HCT116 (cell line): ENCODE measurements at regions not wholly inside any gene's neighbourhood (a gene's known extent, or its start where the extent isn't known, plus 50 kb on each side); places are given as distances from the start of the nearest gene placed in this dataset.

Experiments used
- ATAC-seq: fragments of 200-7000 bp; cut with Tn5 transposase; 2 replicates; pipeline ENCODE4 v1.9.1; 2020; ENCODE audit warnings: mild to moderate bottlenecking, moderate library complexity
- BruUV-seq: library from RNA; stranded (reverse); fragments of 400-500 nt; replicated peaks from 2 replicates; lab custom pipeline; 2021; lab: Mats Ljungman, UMichigan
- CTCF ChIA-PET: fragments of 300-600 bp; sonication (Branson Sonifier 250); formaldehyde crosslinking; loops from one replicate; lab custom pipeline; 2021; ENCODE audit warnings: antibody characterized with exemption; lab: Charles Lee
- POLR2A ChIA-PET: fragments of 300-600, 350-600 bp; sonication (Branson Sonifier 250); formaldehyde crosslinking; loops from one replicate; lab custom pipeline; 2021; ENCODE audit warnings: antibody characterized with exemption; lab: Charles Lee
- RAD21 ChIA-PET, 2 experiments: fragments of 300-600 bp; sonication (Branson Sonifier 250); formaldehyde crosslinking; loops; one replicate each; lab custom pipeline; 2023; ENCODE audit warnings: low total read pairs in 2 of 2; ENCODE audit not compliant: uncharacterized antibody in 2 of 2, unreplicated experiment in 2 of 2, low non-redundant PET in 1 of 2; lab: Charles Lee
- DNase-seq: peaks from one replicate; pipeline ENCODE4 v3.0.0-alpha.2; 2010; ENCODE audit warnings: low read depth, low spot score
- H2AFZ ChIP-seq: fragments of 200-600 bp; shearing (Covaris generic), sonication (generic); 2 replicates; pipeline ENCODE4 v1.6.1; 2017; ENCODE audit warnings: low read depth, mixed run types, mixed read lengths, antibody characterized with exemption, low read length; ENCODE audit not compliant: poor library complexity, severe bottlenecking
- H3K27ac ChIP-seq: 2 replicates; pipeline ENCODE4 v1.5.1; 2012; ENCODE audit warnings: low read depth, low read length
- H3K27me3 ChIP-seq: fragments of 200-600 bp; sonication (generic); 2 replicates; pipeline ENCODE4 v1.6.1; 2016; ENCODE audit warnings: mixed run types, low read length, mixed read lengths; ENCODE audit not compliant: insufficient read depth
- H3K36me3 ChIP-seq, 2 experiments: fragments of 200-500 bp in 1 of 2; fragments of 200-600 bp in 1 of 2; sonication (Bioruptor generic) in 1 of 2; sonication (generic) in 1 of 2; 2 replicates each; pipeline versions ENCODE4 v1.5.1 to v1.6.1; 2014 to 2016; ENCODE audit warnings: low read length in 2 of 2, inconsistent platforms in 1 of 2, mixed read lengths in 1 of 2, mixed run types in 1 of 2; ENCODE audit not compliant: insufficient read depth in 2 of 2, control insufficient read depth in 1 of 2
- H3K4me1 ChIP-seq, 2 experiments: fragments of 200-600 bp in 1 of 2; sonication (generic) in 1 of 2; 2 replicates each; pipeline versions ENCODE4 v1.5.1 to v1.6.1; 2012 to 2017; ENCODE audit warnings: low read length in 2 of 2, inconsistent platforms in 1 of 2, mild to moderate bottlenecking in 1 of 2, mixed read lengths in 1 of 2, mixed run types in 1 of 2, moderate library complexity in 1 of 2; ENCODE audit not compliant: insufficient read depth in 2 of 2, control insufficient read depth in 1 of 2
- H3K4me2 ChIP-seq: fragments of 200-600 bp; sonication (generic); 2 replicates; pipeline ENCODE4 v1.6.1; 2017; ENCODE audit warnings: mixed run types, low read length, mixed read lengths
- H3K4me3 ChIP-seq, 2 experiments: fragments of 200-600 bp in 1 of 2; sonication (generic) in 1 of 2; replicated peaks in 1 of 2; 2 replicates each; pipeline ENCODE4 v1.5.1; 2011 to 2016; ENCODE audit warnings: low read length in 2 of 2, control low read depth in 1 of 2, low read depth in 1 of 2, mild to moderate bottlenecking in 1 of 2, mixed read lengths in 1 of 2, mixed run types in 1 of 2
- H3K79me2 ChIP-seq: fragments of 200-600 bp; sonication (generic); 2 replicates; pipeline ENCODE4 v1.6.1; 2017; ENCODE audit warnings: mild to moderate bottlenecking, mixed run types, low read length, moderate library complexity, mixed read lengths; ENCODE audit not compliant: insufficient read depth
- H3K9ac ChIP-seq: fragments of 200-600 bp; sonication (generic); 2 replicates; pipeline ENCODE4 v1.6.1; 2016; ENCODE audit warnings: low read length, mixed read lengths
- H3K9me2 ChIP-seq: fragments of 200-600 bp; sonication (generic), shearing (Covaris generic); 2 replicates; pipeline ENCODE4 v1.6.1; 2017; ENCODE audit warnings: mixed run types, mild to moderate bottlenecking, moderate library complexity; ENCODE audit not compliant: insufficient read depth
- H3K9me3 ChIP-seq, 2 experiments: fragments of 200-500 bp in 1 of 2; fragments of 200-600 bp in 1 of 2; sonication (Bioruptor generic) in 1 of 2; sonication (generic) in 1 of 2; 2 replicates each; pipeline ENCODE4 v1.6.1; 2014 to 2017; ENCODE audit warnings: low read length in 2 of 2, mixed read lengths in 2 of 2, inconsistent platforms in 1 of 2, low read depth in 1 of 2, mild to moderate bottlenecking in 1 of 2, mixed run types in 1 of 2, moderate library complexity in 1 of 2; ENCODE audit not compliant: control insufficient read depth in 1 of 2, insufficient read depth in 1 of 2
- H4K20me1 ChIP-seq: fragments of 200-600 bp; sonication (generic), shearing (Covaris generic); 2 replicates; pipeline ENCODE4 v1.6.1; 2017; ENCODE audit warnings: mixed run types, mild to moderate bottlenecking, moderate library complexity; ENCODE audit not compliant: insufficient read depth
- ATF3 ChIP-seq: IDR thresholded peaks from 2 replicates; pipeline ENCODE4 v1.6.1; 2012
- CBX3 ChIP-seq: IDR thresholded peaks from 2 replicates; pipeline ENCODE4 v1.6.1; 2012; ENCODE audit warnings: low read depth
- CEBPB ChIP-seq: IDR thresholded peaks from 2 replicates; pipeline ENCODE4 v1.6.1; 2012; ENCODE audit warnings: low read depth
- CTCF ChIP-seq, 3 experiments: fragments of 200-600 bp in 1 of 3; sonication (generic) in 1 of 3; IDR thresholded peaks in 2 of 3; conservative IDR thresholded peaks in 1 of 3; 2 replicates each; pipeline ENCODE4 v1.5.1; 2012 to 2017; ENCODE audit warnings: low read depth in 2 of 3, low read length in 2 of 3, antibody characterized with exemption in 1 of 3, borderline replicate concordance in 1 of 3, control low read depth in 1 of 3, mild to moderate bottlenecking in 1 of 3, mixed read lengths in 1 of 3, mixed run types in 1 of 3, moderate library complexity in 1 of 3; ENCODE audit not compliant: insufficient read depth in 1 of 3
- ELF1 ChIP-seq: IDR thresholded peaks from 2 replicates; pipeline ENCODE4 v1.6.1; 2012; ENCODE audit warnings: low read depth, borderline replicate concordance
- EZH2 ChIP-seq: fragments of 200-600 bp; sonication (generic); IDR thresholded peaks from 2 replicates; pipeline ENCODE4 v1.6.1; 2017; ENCODE audit warnings: antibody characterized with exemption, mixed run types
- EZH2phosphoT487 ChIP-seq: fragments of 200-600 bp; IDR thresholded peaks from 2 replicates; pipeline ENCODE4 v1.6.1; 2018; ENCODE audit warnings: antibody characterized with exemption, borderline replicate concordance
- FOSL1 ChIP-seq: IDR thresholded peaks from 2 replicates; pipeline ENCODE4 v1.6.1; 2012; ENCODE audit warnings: low read depth
- JUND ChIP-seq: IDR thresholded peaks from 2 replicates; pipeline ENCODE4 v1.6.1; 2012
- POLR2A ChIP-seq: IDR thresholded peaks from 2 replicates; pipeline ENCODE4 v1.7.0; 2011; ENCODE audit warnings: borderline replicate concordance; ENCODE audit not compliant: insufficient read depth, insufficient read length; ENCODE audit errors: extremely low read depth
- POLR2AphosphoS5 ChIP-seq: IDR thresholded peaks from 2 replicates; pipeline ENCODE4 v1.6.1; 2011; ENCODE audit warnings: mild to moderate bottlenecking, low read depth, low read length, moderate library complexity
- RAD21 ChIP-seq: IDR thresholded peaks from 2 replicates; pipeline ENCODE4 v1.6.1; 2012; ENCODE audit warnings: low read depth, mild to moderate bottlenecking
- REST ChIP-seq: IDR thresholded peaks from 2 replicates; pipeline ENCODE4 v1.6.1; 2012; ENCODE audit warnings: low read depth
- SIN3A ChIP-seq: IDR thresholded peaks from 2 replicates; pipeline ENCODE4 v1.6.1; 2012; ENCODE audit warnings: low read depth
- SP1 ChIP-seq: IDR thresholded peaks from 2 replicates; pipeline ENCODE4 v1.6.1; 2012; ENCODE audit warnings: low read depth
- TCF7L2 ChIP-seq: IDR thresholded peaks from 2 replicates; pipeline ENCODE4 v1.7.0; 2011; ENCODE audit warnings: borderline replicate concordance, inconsistent platforms; ENCODE audit not compliant: insufficient read depth, insufficient read length; ENCODE audit errors: extremely low read depth
- YY1 ChIP-seq: IDR thresholded peaks from 2 replicates; pipeline ENCODE4 v1.6.1; 2011; ENCODE audit warnings: low read length, low read depth, moderate library complexity, mild to moderate bottlenecking; ENCODE audit not compliant: insufficient replicate concordance; ENCODE audit errors: extremely low read depth
- ZBTB33 ChIP-seq: IDR thresholded peaks from 2 replicates; pipeline ENCODE4 v1.6.1; 2011; ENCODE audit warnings: mild to moderate bottlenecking, low read length, moderate library complexity; ENCODE audit not compliant: insufficient replicate concordance; ENCODE audit errors: extremely low read depth
- ZFX ChIP-seq: fragments of 450-650 bp; IDR thresholded peaks from 2 replicates; pipeline ENCODE4 v1.6.1; 2017
- ZNF274 ChIP-seq: fragments of 200-500 bp; sonication (Bioruptor generic); IDR thresholded peaks from 2 replicates; pipeline ENCODE4 v1.6.1; 2014; ENCODE audit warnings: mild to moderate bottlenecking, low read depth, low read length, inconsistent platforms
- intact Hi-C: fragments of 100-400 bp; cut with micrococcal nuclease; formaldehyde crosslinking; loops from 2 replicates; pipeline ENCODE4 v1.10.0; 2022

GRCh38 chr2:169415233-169415748, 53.0 kb upstream of the LRP2 start:
- TF ChIP-seq POLR2A (no peak), EZH2 (no peak), SP1 (no peak), CBX3 (no peak), RAD21 (no peak), CEBPB (no peak), EZH2phosphoT487 (no peak), REST (no peak), YY1 (no peak), FOSL1 (no peak), ELF1 (no peak), ATF3 (no peak), POLR2AphosphoS5 (no peak), SIN3A (no peak), ZFX (no peak), ZBTB33 (no peak), TCF7L2 (no peak), JUND (no peak), ZNF274 (no peak), CTCF (IDR thresholded peaks at IDR 0.05 in 2 of 3, conservative IDR thresholded peaks at IDR 0.05 in 1 of 3; ENCODE audit: borderline replicate concordance in 1 of 3, insufficient read depth in 1 of 3, low read depth in 2 of 3, low read length in 2 of 3) (no peak)
- RAD21 ChIA-PET, result no interaction called here

More at GRCh38 chr2:169415233-169415748, 53.0 kb upstream of the LRP2 start:
- H3K27me3 ChIP-seq, result peaks cover 22% of the 10 kb centered on the region
- ATAC-seq, result no peak
- H3K9me2 ChIP-seq, result no peaks in the 10 kb centered on the region
- no peak overlapping the region for H3K27ac ChIP-seq
- no peaks in the 10 kb centered on the region for H3K4me1 ChIP-seq
- ChIA-PET POLR2A (no interaction called here), CTCF (interaction anchor here (0.6 kb wide), 1 partner anchor 141 kb away, joined by 3 read pairs; no protein-coding TSS in a partner anchor)
- H3K9me3 ChIP-seq, result no peaks in the 10 kb centered on the region
- H3K4me2 ChIP-seq, result no peak overlapping the region
- H3K36me3 ChIP-seq, result no peaks in the 10 kb centered on the region
- no TSS peak for BruUV-seq
- H3K4me3 ChIP-seq, result no peak overlapping the region
- DNase-seq, result no peak
- H4K20me1 ChIP-seq, result no peaks in the 10 kb centered on the region
- intact Hi-C loops, result no loop called here
- no peak overlapping the region for H3K9ac ChIP-seq
- H3K79me2 ChIP-seq, result no peaks in the 10 kb centered on the region
- no peak overlapping the region for H2AFZ ChIP-seq
